Pancreas (tissue), 10 donors: ENCODE measurements at regions not wholly inside any gene's neighbourhood (a gene's known extent, or its start where the extent isn't known, plus 50 kb on each side); places are given as distances from the start of the nearest gene placed in this dataset.

Source experiments
- ATAC-seq, 4 donors: fragments of 200-7000 bp; cut with Tn5 transposase; one replicate each; pipeline versions ENCODE4 v1.8.0 to v1.9.1; 2020; ENCODE audit warnings: mild to moderate bottlenecking in 4 of 4, moderate library complexity in 4 of 4
- DNase-seq, 6 donors: peaks; one replicate each; pipeline ENCODE4 v3.0.0-alpha.2; 2020
- FAIRE-seq: peaks from 2 replicates; lab custom pipeline; 2012; peaks lifted over from hg19 to GRCh38; lab: Jason Lieb, UNC
- H3K27ac ChIP-seq, 4 donors: fragments of 200-600 bp; sonication (generic); 1 replicate in 3 of 4; 2 replicates in 1 of 4; pipeline versions ENCODE4 v1.5.0 to v1.8.0; 2020
- H3K27me3 ChIP-seq, 4 donors: fragments of 200-600 bp; one replicate each; pipeline ENCODE4 v1.8.0; 2021
- H3K36me3 ChIP-seq, 3 donors: fragments of 200-600 bp; sonication (generic) in 1 of 3; one replicate each; pipeline versions ENCODE4 v1.5.0 to v1.8.0; 2020 to 2021
- H3K4me1 ChIP-seq, 3 donors: fragments of 200-600 bp; one replicate each; pipeline ENCODE4 v1.8.0; 2021
- H3K4me3 ChIP-seq, 4 donors: fragments of 200-600 bp; sonication (generic) in 2 of 4; one replicate each; pipeline versions ENCODE4 v1.5.0 to v1.8.0; 2020 to 2021
- H3K9me3 ChIP-seq, 4 donors: fragments of 200-600 bp; one replicate each; pipeline ENCODE4 v1.8.0; 2021
- CTCF ChIP-seq, 4 donors: fragments of 200-600 bp; sonication (generic) in 3 of 4; IDR thresholded peaks; one replicate each; pipeline versions ENCODE4 v1.5.0 to v1.8.0; 2021; ENCODE audit warnings: antibody characterized with exemption in 4 of 4
- WGBS, 2 donors: extraction: QIAGEN DNeasy Blood & Tissue Kit; methylation state at CpG; one replicate each; pipeline ENCODE4 v1.1.7; 2013; 5-methylcytosine and 5-hydroxymethylcytosine counted together
- intact Hi-C, 3 donors: fragments of 100-400 bp; cut with DNase I; formaldehyde crosslinking; loops; one replicate each; pipeline versions ENCODE4 v1.11.1 to v1.14.2; 2022
- donor health status: healthy with polysubstance abuse.
- donor health status: DM: no; HTN: no; CAD: no; lungs with moderate emphysema.
- donor health status: DM: no; HTN: no; CAD: no.
- donor health status: control.
- donor health status: control.
- donor health status: Bipolar disorder and iron deficiency.
- donor health status: DM: yes; HTN: yes; CAD: no.
- donor health status: DM: no; HTN: no; CAD: no.
- donor health status: DM: no; HTN: no; CAD: no.
- donor health status: DM: yes; HTN: yes; CAD: no.

GRCh38 chr7:10727636-10728035 is 246.0 kb upstream of the PHF14 start:
- H3K9me3 ChIP-seq, result no peaks in the 10 kb centered on the region
- intact Hi-C loops, result no loop called here
- no peaks in the 10 kb centered on the region for H3K27me3 ChIP-seq
- H3K36me3 ChIP-seq, result no peaks in the 10 kb centered on the region
- H3K4me3 ChIP-seq, result no peak overlapping the region
- no peak for TF ChIP-seq CTCF (IDR thresholded peaks at IDR 0.05)
- DNase-seq, result no peak
- H3K4me1 ChIP-seq, result no peaks in the 10 kb centered on the region
- ATAC-seq, result no peak
- H3K27ac ChIP-seq, result no peak overlapping the region
- 56 to 63% methylated on average over 5 of the region's 5 CpGs for WGBS, 2 donors
- no peak for FAIRE-seq

- H3K36me3 ChIP-seq, result no peaks in the 10 kb centered on the region
- no peaks in the 10 kb centered on the region for H3K9me3 ChIP-seq
- FAIRE-seq, result no peak
- intact Hi-C loops, result no loop called here
- no peaks in the 10 kb centered on the region for H3K4me1 ChIP-seq
- DNase-seq, result no peak
- no peak for ATAC-seq
- 55 to 58% methylated on average over 4 of the region's 4 CpGs for WGBS, 2 donors
- no peak overlapping the region for H3K4me3 ChIP-seq
- no peak for TF ChIP-seq CTCF (IDR thresholded peaks at IDR 0.05)
- H3K27ac ChIP-seq, result no peak overlapping the region
- H3K27me3 ChIP-seq, result no peaks in the 10 kb centered on the region
Measured at GRCh38 chr7:10731253-10731773, 242.4 kb upstream of the PHF14 start.

GRCh38 chr7:10733747-10734146 is 239.9 kb upstream of the PHF14 start:
- no peaks in the 10 kb centered on the region for H3K36me3 ChIP-seq
- no peaks in the 10 kb centered on the region for H3K9me3 ChIP-seq
- ATAC-seq (no peak), FAIRE-seq (no peak), DNase-seq (no peak)
- no peak overlapping the region for H3K4me3 ChIP-seq
- no peaks in the 10 kb centered on the region for H3K27me3 ChIP-seq
- H3K27ac ChIP-seq, result no peak overlapping the region
- 91 to 95% methylated on average over 1 of the region's 1 CpG for WGBS, 2 donors
- no peaks in the 10 kb centered on the region for H3K4me1 ChIP-seq
- intact Hi-C loops, result no loop called here
- TF ChIP-seq CTCF (IDR thresholded peaks at IDR 0.05), result no peak

- no peak overlapping the region for H3K4me3 ChIP-seq
- H3K4me1 ChIP-seq, result no peaks in the 10 kb centered on the region
- ATAC-seq, result no peak
- H3K27ac ChIP-seq, result no peak overlapping the region
- H3K27me3 ChIP-seq, result no peaks in the 10 kb centered on the region
- no peak for TF ChIP-seq CTCF (IDR thresholded peaks at IDR 0.05)
- no peaks in the 10 kb centered on the region for H3K36me3 ChIP-seq
- H3K9me3 ChIP-seq, result no peaks in the 10 kb centered on the region
- intact Hi-C loops, result no loop called here
- no peak for DNase-seq
- no peak for FAIRE-seq
- WGBS, 2 donors, result 48 to 60% methylated on average over 2 of the region's 2 CpGs
Measured at GRCh38 chr7:10734595-10734994, 239.1 kb upstream of the PHF14 start.

GRCh38 chr7:10739401-10739800 is 234.3 kb upstream of the PHF14 start:
- Histone ChIP-seq H3K27ac (no peak overlapping the region), H3K27me3 (no peaks in the 10 kb centered on the region), H3K4me1 (no peaks in the 10 kb centered on the region), H3K9me3 (no peaks in the 10 kb centered on the region), H3K4me3 (no peak overlapping the region), H3K36me3 (no peaks in the 10 kb centered on the region)
- no peak for DNase-seq
- no peak for TF ChIP-seq CTCF (IDR thresholded peaks at IDR 0.05)
- WGBS, 2 donors, result 69 to 79% methylated on average over 4 of the region's 4 CpGs
- intact Hi-C loops, result no loop called here
- ATAC-seq, result no peak
- FAIRE-seq, result no peak
